Tibial nerve (tissue), 4 donors: ENCODE measurements at regions not wholly inside any gene's neighbourhood (a gene's known extent, or its start where the extent isn't known, plus 50 kb on each side); places are given as distances from the start of the nearest gene placed in this dataset.

Experiments used
- DNase-seq, 2 donors: peaks; one replicate each; pipeline ENCODE4 v3.0.0-alpha.2; 2019; ENCODE audit warnings: low spot score in 2 of 2
- H3K27ac ChIP-seq, 4 donors: fragments of 200-600 bp; sonication (generic) in 3 of 4; one replicate each; pipeline ENCODE4 v1.5.1; 2017 to 2019; ENCODE audit warnings: mild to moderate bottlenecking in 1 of 4
- H3K27me3 ChIP-seq, 2 donors: fragments of 200-600 bp; sonication (generic) in 1 of 2; one replicate each; pipeline versions ENCODE4 v1.5.1 to v1.6.0; 2017 to 2019
- H3K36me3 ChIP-seq, 3 donors: fragments of 200-600 bp; sonication (generic); one replicate each; pipeline ENCODE4 v1.5.1; 2018 to 2019
- H3K4me1 ChIP-seq, 4 donors: fragments of 200-600 bp; sonication (generic) in 3 of 4; one replicate each; pipeline ENCODE4 v1.5.1; 2017 to 2019
- H3K4me3 ChIP-seq, 4 donors: fragments of 200-600 bp; sonication (generic) in 3 of 4; one replicate each; pipeline ENCODE4 v1.5.1; 2017 to 2019; ENCODE audit warnings: mild to moderate bottlenecking in 1 of 4, moderate library complexity in 1 of 4
- H3K9me3 ChIP-seq, 4 donors: fragments of 200-600 bp; sonication (generic) in 3 of 4; one replicate each; pipeline ENCODE4 v1.5.1; 2017 to 2019
- CTCF ChIP-seq, 5 experiments: fragments of 200-600 bp in 3 of 5; fragments of 450-650 bp in 2 of 5; sonication (generic) in 3 of 5; IDR thresholded peaks; one replicate each; pipeline ENCODE4 v1.5.1; 2016 to 2019; ENCODE audit warnings: antibody characterized with exemption in 5 of 5, mild to moderate bottlenecking in 3 of 5, moderate library complexity in 2 of 5
- EP300 ChIP-seq, 2 donors: sonication (generic); formaldehyde crosslinking; IDR thresholded peaks; one replicate each; pipeline ENCODE4 v1.6.1; 2017; ENCODE audit warnings: antibody characterized with exemption in 2 of 2, mild to moderate bottlenecking in 1 of 2
- POLR2A ChIP-seq, 2 donors: fragments of 450-650 bp; IDR thresholded peaks; one replicate each; pipeline ENCODE4 v1.6.1; 2017; ENCODE audit warnings: antibody characterized with exemption in 2 of 2, mild to moderate bottlenecking in 2 of 2, moderate library complexity in 2 of 2
- WGBS, 2 donors: methylation state at CpG; one replicate each; pipeline ENCODE4 v1.1.5; 2018; 5-methylcytosine and 5-hydroxymethylcytosine counted together

GRCh38 chr4:108292229-108292628, 123.5 kb upstream of the LEF1 start:
- Histone ChIP-seq H3K36me3 (no peaks in the 10 kb centered on the region), H3K27me3 (no peaks in the 10 kb centered on the region), H3K9me3 (no peaks in the 10 kb centered on the region), H3K4me3 (no peak overlapping the region), H3K4me1 (no peaks in the 10 kb centered on the region), H3K27ac (no peak overlapping the region)
- DNase-seq: no peak
- TF ChIP-seq CTCF (IDR thresholded peaks at IDR 0.05): no peak
- no peak for TF ChIP-seq EP300 (IDR thresholded peaks at IDR 0.05)
- TF ChIP-seq POLR2A (IDR thresholded peaks at IDR 0.05): no peak

GRCh38 chr4:108291137-108291536, 122.4 kb upstream of the LEF1 start:
- H3K9me3 ChIP-seq: no peaks in the 10 kb centered on the region
- no peak overlapping the region for H3K4me3 ChIP-seq
- no peaks in the 10 kb centered on the region for H3K36me3 ChIP-seq
- no peaks in the 10 kb centered on the region for H3K27me3 ChIP-seq
- H3K4me1 ChIP-seq: no peaks in the 10 kb centered on the region
- TF ChIP-seq POLR2A (IDR thresholded peaks at IDR 0.05) (no peak), EP300 (IDR thresholded peaks at IDR 0.05) (no peak), CTCF (IDR thresholded peaks at IDR 0.05) (no peak)
- WGBS, 2 donors: 91 to 94% methylated on average over 2 of the region's 2 CpGs
- no peak overlapping the region for H3K27ac ChIP-seq
- no peak for DNase-seq

GRCh38 chr4:108287834-108288413, 119.2 kb upstream of the LEF1 start:
- no peak for DNase-seq
- Histone ChIP-seq H3K36me3 (no peaks in the 10 kb centered on the region), H3K9me3 (no peaks in the 10 kb centered on the region), H3K4me1 (no peaks in the 10 kb centered on the region), H3K4me3 (no peak overlapping the region), H3K27me3 (no peaks in the 10 kb centered on the region), H3K27ac (no peak overlapping the region)
- 58 to 72% methylated on average over 1 of the region's 1 CpG for WGBS, 2 donors
- TF ChIP-seq CTCF (IDR thresholded peaks at IDR 0.05): no peak
- no peak for TF ChIP-seq POLR2A (IDR thresholded peaks at IDR 0.05)
- no peak for TF ChIP-seq EP300 (IDR thresholded peaks at IDR 0.05)

- Histone ChIP-seq H3K27ac (no peak overlapping the region), H3K4me1 (no peaks in the 10 kb centered on the region), H3K4me3 (no peak overlapping the region), H3K36me3 (no peaks in the 10 kb centered on the region), H3K27me3 (no peaks in the 10 kb centered on the region), H3K9me3 (no peaks in the 10 kb centered on the region)
- no peak for DNase-seq
- TF ChIP-seq CTCF (IDR thresholded peaks at IDR 0.05) (no peak), POLR2A (IDR thresholded peaks at IDR 0.05) (no peak), EP300 (IDR thresholded peaks at IDR 0.05) (no peak)
These were observed 111.3 kb upstream of the LEF1 start for GRCh38 chr4:108280072-108280471.

- no peaks in the 10 kb centered on the region for H3K36me3 ChIP-seq
- 69 to 74% methylated on average over 2 to 3 of the region's 3 CpGs for WGBS, 2 donors
These were observed 108.0 kb upstream of the LEF1 start for GRCh38 chr4:108276690-108277089.

More at GRCh38 chr4:108276690-108277089, 108.0 kb upstream of the LEF1 start:
- no peak overlapping the region for H3K4me3 ChIP-seq
- DNase-seq: no peak
- TF ChIP-seq POLR2A (IDR thresholded peaks at IDR 0.05) (no peak), CTCF (IDR thresholded peaks at IDR 0.05) (no peak), EP300 (IDR thresholded peaks at IDR 0.05) (no peak)
- H3K9me3 ChIP-seq: no peaks in the 10 kb centered on the region
- no peaks in the 10 kb centered on the region for H3K27me3 ChIP-seq
- H3K4me1 ChIP-seq: no peaks in the 10 kb centered on the region
- no peak overlapping the region for H3K27ac ChIP-seq
